Panc1 (cell line): ENCODE measurements at regions not wholly inside any gene's neighbourhood (a gene's known extent, or its start where the extent isn't known, plus 50 kb on each side); places are given as distances from the start of the nearest gene placed in this dataset.

ENCODE experiments used
- ATAC-seq: fragments of 200-7000 bp; cut with Tn5 transposase; 2 replicates; pipeline ENCODE4 v1.9.1; 2020; ENCODE audit warnings: mild to moderate bottlenecking, moderate library complexity
- BruUV-seq: library from RNA; stranded (reverse); fragments of 400-500 nt; replicated peaks from 2 replicates; lab custom pipeline; 2021; lab: Mats Ljungman, UMichigan
- CTCF ChIA-PET: fragments of 300-600 bp; sonication (Branson Sonifier 250); formaldehyde crosslinking; loops from one replicate; lab custom pipeline; 2022; ENCODE audit warnings: antibody characterized with exemption; lab: Charles Lee
- POLR2A ChIA-PET: fragments of 300-600 bp; sonication (Branson Sonifier 250); formaldehyde crosslinking; loops from one replicate; lab custom pipeline; 2022; ENCODE audit warnings: antibody characterized with exemption; lab: Charles Lee
- DNase-seq: peaks from one replicate; pipeline ENCODE4 v3.0.0-alpha.2; 2010; ENCODE audit warnings: low read depth, low spot score
- H3K27ac ChIP-seq: 2 replicates; pipeline ENCODE4 v1.5.1; 2011; ENCODE audit warnings: mild to moderate bottlenecking, low read length, inconsistent platforms
- H3K27me3 ChIP-seq: fragments of 200-500 bp; sonication (Bioruptor generic); 2 replicates; pipeline ENCODE4 v1.6.0; 2014; ENCODE audit warnings: low read length, inconsistent platforms; ENCODE audit not compliant: control insufficient read depth, insufficient read depth
- H3K36me3 ChIP-seq: fragments of 200-500 bp; sonication (Bioruptor generic); 2 replicates; pipeline ENCODE4 v1.5.1; 2014; ENCODE audit warnings: inconsistent platforms, mild to moderate bottlenecking, low read length, moderate library complexity; ENCODE audit not compliant: control insufficient read depth, insufficient read depth
- H3K4me1 ChIP-seq: 2 replicates; pipeline ENCODE4 v1.5.1; 2011; ENCODE audit warnings: inconsistent platforms, mild to moderate bottlenecking, low read length, moderate library complexity; ENCODE audit not compliant: control insufficient read depth, insufficient read depth
- H3K4me3 ChIP-seq, 2 experiments: 2 replicates each; pipeline ENCODE4 v1.5.1; 2011 to 2012; ENCODE audit warnings: low read depth in 2 of 2, low read length in 2 of 2, mild to moderate bottlenecking in 2 of 2, inconsistent platforms in 1 of 2, moderate library complexity in 1 of 2
- H3K9me3 ChIP-seq: fragments of 200-500 bp; sonication (Bioruptor generic); 2 replicates; pipeline ENCODE4 v1.5.1; 2014; ENCODE audit warnings: low read depth, mild to moderate bottlenecking, inconsistent platforms, low read length, moderate library complexity; ENCODE audit not compliant: control insufficient read depth, insufficient read depth
- CTCF ChIP-seq: fragments of 450-650 bp; IDR thresholded peaks from 2 replicates; pipeline ENCODE4 v1.5.1; 2017; ENCODE audit warnings: mild to moderate bottlenecking
- POLR2AphosphoS5 ChIP-seq: IDR thresholded peaks from 2 replicates; pipeline ENCODE4 v1.6.1; 2012; ENCODE audit warnings: mild to moderate bottlenecking, low read depth, low read length, moderate library complexity
- REST ChIP-seq, 2 experiments: IDR thresholded peaks; 2 replicates each; pipeline ENCODE4 v1.6.1; 2011 to 2012; ENCODE audit warnings: low read depth in 2 of 2, control low read depth in 1 of 2, low read length in 1 of 2, mild to moderate bottlenecking in 1 of 2, moderate library complexity in 1 of 2; ENCODE audit not compliant: insufficient read depth in 1 of 2
- SIN3A ChIP-seq: IDR thresholded peaks from 2 replicates; pipeline ENCODE4 v1.6.1; 2012; ENCODE audit warnings: low read depth, mild to moderate bottlenecking, low read length, moderate library complexity, borderline replicate concordance; ENCODE audit not compliant: insufficient read depth
- TCF7L2 ChIP-seq: IDR thresholded peaks from 2 replicates; pipeline ENCODE4 v1.6.1; 2011; ENCODE audit warnings: mild to moderate bottlenecking, low read depth, low read length, inconsistent platforms
- in situ Hi-C: cut with HindIII; loops from 2 replicates; pipeline ENCODE4 v1.10.0; 2016; ENCODE audit warnings: low sequenced_read_pairs, low pct_unique_long_range_greater_than_20kb
- intact Hi-C: fragments of 100-400 bp; cut with micrococcal nuclease; formaldehyde crosslinking; loops from one replicate; pipeline ENCODE4 v1.10.0; 2022; ENCODE audit not compliant: unreplicated experiment

GRCh38 chrX:73987166-73987565 is 134.7 kb upstream of the XIST start:
- ChIA-PET POLR2A (no interaction called here), CTCF (no interaction called here)
- H3K27me3 ChIP-seq, result no peaks in the 10 kb centered on the region
- intact Hi-C loops (no loop called here), in situ Hi-C loops (no loop called here)
- H3K27ac ChIP-seq, result no peak overlapping the region
- DNase-seq, result no peak
- H3K36me3 ChIP-seq, result peaks cover 3% of the 10 kb centered on the region; the same call in 1 of the 2 replicates
- H3K4me1 ChIP-seq, result no peaks in the 10 kb centered on the region
- ATAC-seq, result no peak
- H3K4me3 ChIP-seq, result no peak overlapping the region
- TF ChIP-seq SIN3A (no peak), TCF7L2 (no peak), CTCF (no peak), POLR2AphosphoS5 (no peak), REST (IDR thresholded peaks at IDR 0.05; ENCODE audit: insufficient read depth in 1 of 2, low read depth in 2 of 2, low read length in 1 of 2) (no peak)
- BruUV-seq, result no TSS peak
- no peaks in the 10 kb centered on the region; the same call in 1 of the 2 replicates for H3K9me3 ChIP-seq

GRCh38 chrX:73979551-73980131 is 127.1 kb upstream of the XIST start:
- POLR2A ChIA-PET, result interaction anchor here (0.6 kb wide), 1 partner anchor 446 kb away, joined by 3 read pairs; no protein-coding TSS in a partner anchor
- H3K4me1 ChIP-seq, result no peaks in the 10 kb centered on the region; the same call in 1 of the 2 replicates
- intact Hi-C loops, result no loop called here
- no peak for DNase-seq
- no TSS peak for BruUV-seq
- no peaks in the 10 kb centered on the region for H3K27me3 ChIP-seq
- no peak overlapping the region for H3K27ac ChIP-seq
- no peak for ATAC-seq
- CTCF ChIA-PET, result no interaction called here
- H3K36me3 ChIP-seq, result no peaks in the 10 kb centered on the region; the same call in 1 of the 2 replicates
- no peaks in the 10 kb centered on the region for H3K9me3 ChIP-seq
- no peak overlapping the region for H3K4me3 ChIP-seq
- in situ Hi-C loops, result no loop called here
- no peak for TF ChIP-seq CTCF
- no peak for TF ChIP-seq POLR2AphosphoS5
- TF ChIP-seq REST (IDR thresholded peaks at IDR 0.05; ENCODE audit: insufficient read depth in 1 of 2, low read depth in 2 of 2, low read length in 1 of 2), result no peak
- TF ChIP-seq SIN3A, result no peak
- no peak for TF ChIP-seq TCF7L2
